MG63 (cell line): ENCODE measurements at regions not wholly inside any gene's neighbourhood (a gene's known extent, or its start where the extent isn't known, plus 50 kb on each side); places are given as distances from the start of the nearest gene placed in this dataset.
A peak's percentile ranks its signal among the peaks of the same experiment; 100 is the strongest.
"Not testable (repeated sequence)": the region's sequence is repeated elsewhere in the genome, so short reads cannot be mapped to it uniquely, and the experiment has no call there.

Experiments used
- DNase-seq: peaks from one replicate; pipeline ENCODE4 v3.0.0-alpha.2; 2020
- H3K27me3 ChIP-seq: fragments of 250-450 bp; sonication (Bioruptor Pico); 2 replicates; pipeline ENCODE4 v1.5.1; 2020; ENCODE audit warnings: mild to moderate bottlenecking, moderate library complexity
- H3K36me3 ChIP-seq: fragments of 250-450 bp; sonication (Bioruptor Pico); 2 replicates; pipeline ENCODE4 v1.5.1; 2020; ENCODE audit warnings: mild to moderate bottlenecking, moderate library complexity
- H3K4me3 ChIP-seq: fragments of 250-450 bp; sonication (Bioruptor Pico); 2 replicates; pipeline ENCODE4 v1.5.1; 2020; ENCODE audit warnings: mild to moderate bottlenecking, moderate library complexity
- H3K9me3 ChIP-seq: fragments of 250-450 bp; sonication (Bioruptor Pico); 2 replicates; pipeline ENCODE4 v1.5.1; 2020; ENCODE audit warnings: mild to moderate bottlenecking, moderate library complexity

DNA sequence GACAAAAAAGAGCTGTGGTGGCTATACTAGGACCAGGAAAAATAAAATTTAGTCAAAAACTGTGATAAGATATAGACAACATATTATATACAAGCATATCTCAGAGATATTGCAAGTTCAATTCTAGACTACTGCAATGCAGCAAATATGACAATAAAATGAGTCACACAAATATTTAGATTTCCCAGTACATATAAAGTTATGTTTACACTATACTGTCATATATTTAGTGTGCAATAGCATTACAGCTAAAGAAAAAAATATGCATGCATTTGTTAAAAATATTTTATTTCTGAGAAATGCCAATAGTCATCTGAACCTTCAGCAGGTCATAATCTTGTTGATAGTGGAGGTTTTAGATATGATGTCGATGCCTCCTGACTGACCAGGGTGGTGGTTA lies 72.1 kb downstream of the AKR1C4 start:
- Histone ChIP-seq H3K9me3 (peaks cover 21% of the 10 kb centered on the region), H3K36me3 (no peaks in the 10 kb centered on the region)

GRCh38 chr10:5269791-5270190 lies 73.2 kb downstream of the AKR1C4 start:
- Histone ChIP-seq H3K4me3 (no peak overlapping the region), H3K36me3 (no peaks in the 10 kb centered on the region), H3K27me3 (no peaks in the 10 kb centered on the region), H3K9me3 (peaks cover 21% of the 10 kb centered on the region)
- peak; percentile 29 for DNase-seq

More for the DNA sequence above, 72.1 kb downstream of the AKR1C4 start:
- DNase-seq, result no peak
- no peaks in the 10 kb centered on the region for H3K27me3 ChIP-seq
- H3K4me3 ChIP-seq, result no peak overlapping the region

DNA sequence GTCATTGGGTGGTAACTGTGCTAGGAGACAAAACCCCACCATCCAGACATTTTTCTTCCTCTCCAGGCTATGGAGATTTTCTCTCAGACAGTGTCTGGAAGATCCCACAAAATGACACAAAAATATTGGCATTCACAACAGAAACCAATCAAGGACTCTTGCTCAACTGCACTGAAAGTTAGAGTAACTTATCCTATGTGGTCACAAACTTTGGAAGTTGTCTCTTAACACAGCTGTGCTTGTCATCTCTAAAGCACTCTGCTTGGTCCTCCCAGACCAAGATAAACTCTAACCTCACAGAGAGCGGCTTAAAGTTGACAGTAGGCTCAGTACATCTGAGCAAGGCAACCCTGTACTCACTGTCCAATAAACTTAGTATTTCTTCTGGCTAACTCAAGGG lies 74.9 kb downstream of the AKR1C4 start:
- Histone ChIP-seq H3K4me3 (no peak overlapping the region), H3K36me3 (no peaks in the 10 kb centered on the region), H3K27me3 (no peaks in the 10 kb centered on the region), H3K9me3 (peaks cover 15% of the 10 kb centered on the region)
- DNase-seq, result no peak

DNA sequence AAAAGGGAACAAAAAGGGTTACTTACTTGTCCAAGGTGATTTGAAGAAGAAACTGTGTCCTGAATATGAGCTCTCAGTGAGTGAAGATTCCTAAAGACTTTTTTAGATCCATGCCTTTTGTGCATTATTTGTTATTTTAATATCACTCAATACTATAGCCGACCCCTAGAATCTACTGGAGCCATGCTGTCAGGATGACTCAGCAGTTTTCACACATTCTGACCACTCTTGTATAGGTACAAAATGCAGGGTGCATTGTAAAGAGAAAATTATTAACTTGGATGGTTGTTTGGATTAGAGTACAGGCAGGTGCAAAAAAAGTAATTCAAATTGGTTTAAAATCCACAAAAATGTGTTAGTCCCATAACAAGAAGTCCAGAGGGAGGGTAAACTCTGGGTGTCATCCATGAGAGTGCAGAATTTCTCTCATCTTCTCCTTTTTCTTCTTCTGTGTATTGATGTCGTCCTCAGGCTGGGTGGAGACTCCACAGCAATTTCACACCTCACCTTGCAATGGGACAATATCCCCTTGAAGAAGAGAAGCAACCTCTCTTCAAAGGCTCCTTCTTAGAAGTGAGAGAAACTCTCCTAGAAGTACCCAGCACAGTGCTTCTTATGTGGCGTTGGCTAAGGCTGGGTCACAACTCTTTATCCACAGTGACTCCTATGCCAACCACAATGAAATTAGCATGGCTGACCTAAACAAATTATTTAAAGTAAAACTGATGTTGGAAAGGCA lies 75.6 kb downstream of the AKR1C4 start:
- no peaks in the 10 kb centered on the region for H3K36me3 ChIP-seq
- H3K27me3 ChIP-seq, result no peaks in the 10 kb centered on the region
- DNase-seq, result no peak
- no peak overlapping the region for H3K4me3 ChIP-seq
- peaks cover 8% of the 10 kb centered on the region for H3K9me3 ChIP-seq

GRCh38 chr10:5274795-5275194 lies 78.2 kb downstream of the AKR1C4 start:
- H3K27me3 ChIP-seq, result no peaks in the 10 kb centered on the region
- H3K9me3 ChIP-seq, result no peaks in the 10 kb centered on the region
- no peaks in the 10 kb centered on the region for H3K36me3 ChIP-seq
- no peak for DNase-seq
- H3K4me3 ChIP-seq, result no peak overlapping the region

DNA sequence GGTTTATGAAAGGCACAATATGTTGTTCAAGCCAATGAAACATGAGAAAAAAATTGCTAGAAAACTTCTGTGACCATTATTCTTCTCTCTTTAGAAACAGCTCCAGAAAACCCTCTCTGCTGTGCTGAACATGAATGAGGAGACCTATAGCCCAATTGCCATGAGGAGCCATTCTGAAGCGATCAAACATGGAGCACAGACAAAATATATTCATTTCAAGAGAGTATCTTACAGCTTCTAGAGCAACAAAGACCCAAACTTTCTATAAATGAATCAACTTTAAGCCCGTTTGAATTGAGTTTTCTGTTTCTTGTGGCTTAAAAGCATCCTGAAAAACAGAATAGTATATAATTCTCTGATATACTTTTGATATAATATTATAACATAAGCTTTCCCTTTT lies 83.4 kb upstream of the UCN3 start:
- Histone ChIP-seq H3K36me3 (no peaks in the 10 kb centered on the region), H3K4me3 (no peak overlapping the region), H3K27me3 (no peaks in the 10 kb centered on the region), H3K9me3 (no peaks in the 10 kb centered on the region)
- no peak for DNase-seq

GRCh38 chr10:5282137-5282536 lies 82.6 kb upstream of the UCN3 start:
- H3K36me3 ChIP-seq, result no peaks in the 10 kb centered on the region
- no peaks in the 10 kb centered on the region for H3K27me3 ChIP-seq
- no peaks in the 10 kb centered on the region for H3K9me3 ChIP-seq
- DNase-seq, result no peak
- H3K4me3 ChIP-seq, result no peak overlapping the region

- peak; percentile 40 for DNase-seq
- H3K4me3 ChIP-seq, result no peak overlapping the region
- H3K9me3 ChIP-seq, result no peaks in the 10 kb centered on the region
- H3K36me3 ChIP-seq, result no peaks in the 10 kb centered on the region
- H3K27me3 ChIP-seq, result no peaks in the 10 kb centered on the region
Measured at GRCh38 chr10:5283305-5284158, 81.2 kb upstream of the UCN3 start.

DNA sequence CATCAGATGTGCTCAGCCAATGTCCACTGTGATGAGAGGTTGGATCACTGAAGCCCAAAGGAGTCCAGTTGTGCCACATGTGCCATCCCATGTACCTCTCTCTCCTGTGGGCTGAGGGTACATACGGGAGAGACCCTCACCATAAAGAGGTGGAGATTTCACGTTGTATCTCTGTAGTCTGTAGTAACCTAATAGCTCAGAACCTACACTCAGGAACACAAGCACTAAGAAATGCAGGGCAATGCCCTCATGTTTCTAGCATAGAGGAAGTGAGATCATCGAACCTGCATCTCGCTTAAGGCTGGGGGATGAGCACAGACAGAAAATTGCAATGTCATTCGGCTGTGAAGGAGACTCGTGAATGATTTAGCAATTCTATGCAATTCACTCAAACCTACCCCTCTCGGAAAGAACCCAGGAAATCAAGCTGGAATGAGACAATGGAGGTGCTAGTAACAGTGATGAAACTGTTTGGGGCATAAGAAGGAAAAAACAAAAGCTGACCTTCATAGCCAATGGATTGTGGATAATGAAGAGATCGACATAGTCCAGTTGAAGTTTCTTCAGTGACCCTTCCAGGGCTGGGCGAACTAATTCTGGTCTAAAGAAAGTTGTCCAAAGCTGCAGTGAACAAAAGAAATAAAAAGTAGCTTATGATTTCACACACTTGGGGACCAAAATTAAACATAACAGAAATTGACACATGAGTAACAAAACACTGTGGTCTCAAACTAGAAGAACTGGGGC lies 80.3 kb upstream of the UCN3 start:
- H3K9me3 ChIP-seq, result no peaks in the 10 kb centered on the region

GRCh38 chr10:5285186-5285585 lies 79.6 kb upstream of the UCN3 start:
- Histone ChIP-seq H3K4me3 (no peak overlapping the region), H3K9me3 (no peaks in the 10 kb centered on the region), H3K36me3 (no peaks in the 10 kb centered on the region), H3K27me3 (no peaks in the 10 kb centered on the region)
- DNase-seq, result no peak

More for the DNA sequence above, 80.3 kb upstream of the UCN3 start:
- H3K27me3 ChIP-seq, result no peaks in the 10 kb centered on the region
- no peak for DNase-seq
- no peak overlapping the region for H3K4me3 ChIP-seq
- H3K36me3 ChIP-seq, result no peaks in the 10 kb centered on the region

DNA sequence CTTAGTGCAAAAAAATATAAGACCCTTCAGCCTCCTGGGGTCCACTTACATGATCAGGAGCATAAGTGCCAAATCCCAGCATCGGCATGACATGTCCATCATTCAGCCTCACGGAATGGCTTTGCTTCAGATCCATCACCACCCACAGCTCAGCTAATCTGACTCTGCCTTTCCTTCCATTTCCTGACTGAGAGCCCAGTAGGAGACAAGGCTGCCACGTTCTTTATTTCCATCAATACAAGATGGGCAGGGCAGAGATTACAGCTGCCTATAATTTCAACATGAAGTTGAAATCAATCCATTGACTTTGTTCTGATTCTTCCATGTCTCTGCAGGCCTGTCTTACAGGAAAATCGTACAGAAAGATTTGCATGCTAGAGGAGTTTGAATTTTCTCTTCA lies 76.4 kb upstream of the UCN3 start:
- no peak overlapping the region for H3K4me3 ChIP-seq
- no peaks in the 10 kb centered on the region for H3K36me3 ChIP-seq
- DNase-seq, result no peak
- H3K27me3 ChIP-seq, result no peaks in the 10 kb centered on the region
- no peaks in the 10 kb centered on the region for H3K9me3 ChIP-seq

DNA sequence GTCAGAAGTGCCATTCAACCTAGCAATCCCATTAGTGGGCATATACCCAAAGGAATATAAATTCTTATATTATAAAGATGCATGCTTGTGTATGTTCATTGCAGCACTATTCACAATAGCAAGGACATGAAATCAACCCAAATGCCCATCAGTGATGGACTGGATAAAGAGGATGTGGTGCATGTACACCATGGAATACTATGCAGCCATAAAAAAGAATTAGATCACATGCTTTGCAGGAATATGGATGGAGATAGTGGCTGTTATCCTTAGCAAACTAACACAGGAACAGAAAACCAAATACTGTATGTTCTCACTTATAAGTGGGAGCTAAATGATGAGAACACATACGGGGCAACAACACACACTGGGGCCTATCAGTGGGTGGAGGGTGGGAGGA lies 75.5 kb upstream of the UCN3 start:
- H3K4me3 ChIP-seq, H3K36me3 ChIP-seq, H3K27me3 ChIP-seq, DNase-seq, H3K9me3 ChIP-seq: not testable (repeated sequence)

- no peak overlapping the region for H3K4me3 ChIP-seq
- no peaks in the 10 kb centered on the region for H3K27me3 ChIP-seq
- no peaks in the 10 kb centered on the region for H3K36me3 ChIP-seq
- DNase-seq, result peak; percentile 61
- H3K9me3 ChIP-seq, result no peaks in the 10 kb centered on the region
Measured at GRCh38 chr10:5291501-5292195, 73.1 kb upstream of the UCN3 start.

DNA sequence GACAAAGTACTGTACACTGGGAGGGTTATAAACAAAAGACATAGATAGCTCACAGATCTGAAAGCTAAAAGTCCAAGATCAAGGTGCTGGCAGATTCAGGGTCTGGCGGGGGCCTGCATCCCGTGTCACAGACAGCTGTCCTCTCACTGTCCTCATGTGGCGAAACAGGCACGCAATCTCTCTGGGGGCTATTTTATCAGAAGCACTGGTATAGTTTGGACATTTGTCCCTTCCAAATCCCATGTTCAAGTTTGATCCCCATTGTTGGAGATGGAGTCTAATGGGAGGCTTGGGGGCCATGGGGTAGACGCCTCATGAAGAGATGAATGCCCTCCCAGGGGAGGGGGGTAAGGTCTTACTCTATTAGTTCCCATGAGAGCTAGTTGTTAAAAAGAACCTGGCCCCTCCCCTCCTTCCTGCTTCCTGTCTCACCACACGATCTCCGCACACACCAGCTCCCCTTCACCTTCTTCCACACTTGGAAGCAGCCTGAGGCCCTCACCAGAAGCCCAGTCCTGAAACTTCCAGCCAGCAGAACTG lies 72.5 kb upstream of the UCN3 start:
- Histone ChIP-seq H3K4me3 (no peak overlapping the region), H3K27me3 (no peaks in the 10 kb centered on the region), H3K36me3 (no peaks in the 10 kb centered on the region), H3K9me3 (no peaks in the 10 kb centered on the region)
- DNase-seq, result no peak

DNA sequence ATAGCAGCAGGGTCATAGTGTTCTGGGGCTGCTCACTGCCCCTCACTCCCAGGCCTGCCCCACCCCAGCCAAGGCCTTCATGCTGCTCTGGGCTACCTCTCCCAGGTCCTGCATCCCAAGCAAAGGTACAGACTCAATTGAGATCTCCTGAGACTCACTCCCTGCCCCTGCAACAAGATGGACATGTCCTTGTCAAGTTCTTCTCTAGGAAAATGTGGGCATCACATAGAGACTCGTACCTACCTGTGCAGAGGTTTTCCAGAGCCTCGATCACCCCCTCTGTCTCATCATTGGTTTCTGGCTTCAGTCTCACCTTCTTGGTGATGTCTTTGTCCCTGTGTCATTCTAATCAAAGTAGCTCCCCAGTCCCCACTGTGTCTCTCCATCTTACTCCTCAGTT lies 71.8 kb upstream of the UCN3 start:
- H3K27me3 ChIP-seq, H3K4me3 ChIP-seq, H3K9me3 ChIP-seq, H3K36me3 ChIP-seq, DNase-seq: not testable (repeated sequence)

- peak; percentile 63 for DNase-seq
- Histone ChIP-seq H3K9me3 (no peaks in the 10 kb centered on the region), H3K4me3 (no peak overlapping the region), H3K27me3 (no peaks in the 10 kb centered on the region), H3K36me3 (no peaks in the 10 kb centered on the region)
Measured at GRCh38 chr10:5293691-5294550, 70.8 kb upstream of the UCN3 start.
